Endodermal cell (in vitro differentiated cells): ENCODE measurements at regions not wholly inside any gene's neighbourhood (a gene's known extent, or its start where the extent isn't known, plus 50 kb on each side); places are given as distances from the start of the nearest gene placed in this dataset.

ENCODE experiments used
- DNase-seq: peaks from one replicate; pipeline ENCODE4 v3.0.0-alpha.2; 2017
- H3K27ac ChIP-seq: 2 replicates; pipeline ENCODE4 v1.5.1; 2013; ENCODE audit warnings: mild to moderate bottlenecking, low read depth, low read length, moderate library complexity
- H3K27me3 ChIP-seq: 2 replicates; pipeline ENCODE4 v1.6.1; 2013; ENCODE audit warnings: mild to moderate bottlenecking, low read length, moderate library complexity; ENCODE audit not compliant: insufficient read depth, control insufficient read depth, poor library complexity, severe bottlenecking
- H3K36me3 ChIP-seq: 2 replicates; pipeline ENCODE4 v1.7.0; 2013; ENCODE audit warnings: mild to moderate bottlenecking, low read length, moderate library complexity; ENCODE audit not compliant: control insufficient read depth, insufficient read depth
- H3K4me1 ChIP-seq: one replicate; pipeline ENCODE4 v1.7.0; 2013; ENCODE audit warnings: low read length; ENCODE audit not compliant: control insufficient read depth, insufficient read depth
- H3K4me3 ChIP-seq: 2 replicates; pipeline ENCODE4 v1.5.1; 2013; ENCODE audit warnings: mild to moderate bottlenecking, low read length, moderate library complexity
- H3K9ac ChIP-seq: 2 replicates; pipeline ENCODE4 v1.6.1; 2013; ENCODE audit warnings: mild to moderate bottlenecking, low read length, moderate library complexity; ENCODE audit not compliant: poor library complexity, severe bottlenecking; ENCODE audit errors: extremely low read depth
- H3K9me3 ChIP-seq: 2 replicates; pipeline ENCODE4 v1.6.1; 2013; ENCODE audit warnings: mild to moderate bottlenecking, low read length, moderate library complexity; ENCODE audit not compliant: control insufficient read depth
- H3K27ac Mint-ChIP-seq: 2 replicates; pipeline ENCODE4 v1.8.0; 2020; ENCODE audit warnings: mixed read lengths
- H3K27me3 Mint-ChIP-seq: 2 replicates; pipeline ENCODE4 v1.8.0; 2021; ENCODE audit warnings: mild to moderate bottlenecking, mixed read lengths; ENCODE audit not compliant: insufficient read depth
- H3K36me3 Mint-ChIP-seq: 2 replicates; pipeline ENCODE4 v1.8.0; 2020; ENCODE audit warnings: low read depth, mixed read lengths
- H3K4me1 Mint-ChIP-seq: 2 replicates; pipeline ENCODE4 v1.8.0; 2020; ENCODE audit warnings: mixed read lengths
- H3K4me3 Mint-ChIP-seq: 2 replicates; pipeline ENCODE4 v1.8.0; 2020; ENCODE audit warnings: mild to moderate bottlenecking, moderate library complexity, mixed read lengths
- H3K9me3 Mint-ChIP-seq: 2 replicates; pipeline ENCODE4 v1.8.0; 2020; ENCODE audit warnings: mild to moderate bottlenecking, mixed read lengths
- CTCF ChIP-seq: fragments of 200-600 bp; sonication (generic); conservative IDR thresholded peaks from 2 replicates; pipeline ENCODE4 v1.5.0; 2021; ENCODE audit warnings: antibody characterized with exemption, mild to moderate bottlenecking
- WGBS, 2 experiments: methylation state at CpG; one replicate each; pipeline versions ENCODE4 v1.1.5 to v1.1.7; 2013; ENCODE audit warnings: missing lambda C conversion rate in 2 of 2, mixed read lengths in 1 of 2; ENCODE audit not compliant: insufficient coverage in 1 of 2, insufficient read length in 1 of 2; 5-methylcytosine and 5-hydroxymethylcytosine counted together

- 90 to 100% methylated on average over 7 to 13 of the region's 13 CpGs for WGBS, 2 experiments
- no peak for DNase-seq
- Histone ChIP-seq H3K4me1 (no peaks in the 10 kb centered on the region), H3K27ac (no peak overlapping the region), H3K9me3 (no peaks in the 10 kb centered on the region), H3K9ac (no peak overlapping the region), H3K27me3 (no peaks in the 10 kb centered on the region), H3K36me3 (no peaks in the 10 kb centered on the region), H3K4me3 (no peak overlapping the region)
- TF ChIP-seq CTCF: no peak
- Mint-ChIP-seq H3K4me1 (no peaks in the 10 kb centered on the region), H3K36me3 (no peaks in the 10 kb centered on the region), H3K27ac (no peak overlapping the region), H3K4me3 (no peak overlapping the region), H3K27me3 (peaks cover 2% of the 10 kb centered on the region), H3K9me3 (no peaks in the 10 kb centered on the region)
Measured at GRCh38 chr4:24637173-24637572, 52.8 kb upstream of the DHX15 start.

GRCh38 chr4:24638396-24638875, 54.1 kb upstream of the DHX15 start:
- no peaks in the 10 kb centered on the region for H3K9me3 ChIP-seq
- H3K27ac ChIP-seq: no peak overlapping the region
- no peak overlapping the region for H3K4me3 Mint-ChIP-seq
- H3K9ac ChIP-seq: no peak overlapping the region
- no peaks in the 10 kb centered on the region for H3K27me3 ChIP-seq
- peaks cover 7% of the 10 kb centered on the region for H3K4me1 Mint-ChIP-seq
- WGBS, 2 experiments: 100% methylated on average over 1 of the region's 1 CpG; no CpG with 5 or more reads in 1 of the 2 experiments
- no peak for TF ChIP-seq CTCF
- H3K4me1 ChIP-seq: no peaks in the 10 kb centered on the region
- H3K9me3 Mint-ChIP-seq: no peaks in the 10 kb centered on the region
- H3K36me3 ChIP-seq: no peaks in the 10 kb centered on the region
- peaks cover 2% of the 10 kb centered on the region for H3K27me3 Mint-ChIP-seq
- no peak overlapping the region for H3K4me3 ChIP-seq
- H3K36me3 Mint-ChIP-seq: no peaks in the 10 kb centered on the region
- no peak for DNase-seq
- no peak overlapping the region for H3K27ac Mint-ChIP-seq

GRCh38 chr4:24639714-24640113, 55.4 kb upstream of the DHX15 start:
- Histone ChIP-seq H3K4me3 (no peak overlapping the region), H3K9ac (no peak overlapping the region), H3K27me3 (no peaks in the 10 kb centered on the region), H3K36me3 (no peaks in the 10 kb centered on the region), H3K4me1 (no peaks in the 10 kb centered on the region), H3K27ac (no peak overlapping the region), H3K9me3 (no peaks in the 10 kb centered on the region)
- no peaks in the 10 kb centered on the region for H3K9me3 Mint-ChIP-seq
- H3K36me3 Mint-ChIP-seq: no peaks in the 10 kb centered on the region
- H3K4me1 Mint-ChIP-seq: peaks cover 7% of the 10 kb centered on the region
- peaks cover 2% of the 10 kb centered on the region for H3K27me3 Mint-ChIP-seq
- H3K27ac Mint-ChIP-seq: no peak overlapping the region
- DNase-seq: no peak
- no peak overlapping the region for H3K4me3 Mint-ChIP-seq
- WGBS, 2 experiments: 91 to 93% methylated on average over 5 of the region's 5 CpGs
- no peak for TF ChIP-seq CTCF
